RKO (cell line): ENCODE measurements at regions not wholly inside any gene's neighbourhood (a gene's known extent, or its start where the extent isn't known, plus 50 kb on each side); places are given as distances from the start of the nearest gene placed in this dataset.
"Not testable (repeated sequence)": the region's sequence is repeated elsewhere in the genome, so short reads cannot be mapped to it uniquely, and the experiment has no call there.

Experiments
- DNase-seq: peaks from one replicate; pipeline ENCODE4 v3.0.0-alpha.2; 2016; ENCODE audit warnings: low spot score

- DNase-seq, result no peak
These were observed 51.9 kb upstream of the TBL1XR1 start for GRCh38 chr3:177249203-177249602.

DNA sequence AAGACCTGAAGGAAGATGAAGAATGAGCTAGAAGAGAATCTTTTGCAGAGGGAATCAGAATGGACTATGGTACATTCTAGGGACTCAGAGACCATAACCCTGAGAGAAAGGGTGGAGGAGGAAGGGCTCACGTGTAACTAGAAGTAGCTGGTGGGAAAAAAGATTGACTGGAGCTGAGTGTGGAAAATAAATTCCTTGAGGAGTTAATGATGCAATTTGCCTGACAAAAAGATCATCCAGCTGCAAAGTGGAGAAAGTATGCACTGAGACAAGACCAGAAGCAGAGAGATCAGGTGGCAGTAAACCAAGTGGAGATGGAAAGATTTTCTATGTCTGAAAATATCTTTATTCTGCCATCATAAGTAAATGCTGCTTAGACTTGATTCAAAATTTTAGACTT lies 52.9 kb upstream of the TBL1XR1 start:
- no peak for DNase-seq

DNA sequence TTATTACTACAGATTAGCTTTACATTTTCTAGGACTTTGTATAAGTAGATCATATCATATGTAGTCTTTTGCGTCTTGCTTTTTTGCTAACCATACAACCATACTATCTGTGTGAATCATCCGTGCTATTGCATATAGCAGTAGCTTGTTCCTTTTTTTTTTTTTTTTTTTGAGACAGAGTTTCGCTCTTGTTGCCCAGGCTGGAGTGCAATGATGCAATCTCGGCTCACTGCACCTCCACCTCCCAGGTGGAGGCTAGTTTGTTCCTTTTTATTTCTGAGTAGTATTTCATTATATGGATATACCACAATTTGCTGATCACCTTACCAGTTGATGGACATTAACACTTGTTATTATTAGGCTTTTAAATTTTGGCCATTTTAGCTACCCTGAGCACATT lies 54.5 kb upstream of the TBL1XR1 start:
- no peak for DNase-seq

GRCh38 chr3:177257006-177257405 lies 59.7 kb upstream of the TBL1XR1 start:
- DNase-seq, result no peak

DNA sequence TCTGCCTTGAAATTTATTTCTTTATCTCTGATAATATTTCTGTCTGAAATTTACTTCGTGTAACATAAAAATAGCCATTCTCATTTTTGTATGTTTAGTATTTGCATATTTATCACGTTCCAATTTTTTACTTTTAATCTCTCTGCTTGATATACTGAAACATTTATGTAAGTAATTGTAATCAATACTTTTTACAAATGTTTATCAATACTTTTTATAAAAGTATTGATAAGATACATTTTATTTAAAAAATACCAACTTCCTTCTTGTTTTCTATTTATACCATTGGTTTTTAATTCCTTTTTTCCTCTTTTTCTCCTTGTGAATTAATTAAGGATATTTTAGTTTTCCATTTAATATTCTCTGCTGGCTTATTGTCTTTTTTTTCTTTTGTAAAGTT lies 60.3 kb upstream of the TBL1XR1 start:
- DNase-seq, result no peak

GRCh38 chr3:177262396-177262795 lies 65.1 kb upstream of the TBL1XR1 start:
- no peak for DNase-seq

- no peak for DNase-seq
These were observed 66.5 kb upstream of the TBL1XR1 start for GRCh38 chr3:177263615-177264368.

- DNase-seq, result not testable (repeated sequence)
These were observed 74.7 kb upstream of the TBL1XR1 start for GRCh38 chr3:177271811-177272501.

DNA sequence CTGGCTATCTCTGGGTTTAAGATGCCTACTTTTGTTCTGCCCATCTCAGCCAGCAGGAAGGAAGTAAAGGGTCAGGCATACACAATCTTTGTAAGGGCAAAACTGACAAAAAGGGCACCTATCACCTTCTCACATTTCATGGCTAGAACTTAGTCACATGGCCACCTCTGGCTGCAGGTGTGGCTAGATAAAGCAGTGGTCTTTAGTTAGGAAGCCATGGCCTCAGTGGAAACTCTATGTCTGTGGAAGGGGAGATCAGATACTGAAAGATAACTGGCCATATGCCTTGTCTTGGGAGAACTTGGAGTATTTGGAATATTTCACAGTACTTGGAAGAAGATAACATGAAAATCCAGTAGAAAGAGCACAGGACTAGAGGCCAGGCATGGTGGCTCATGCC lies 80.7 kb upstream of the TBL1XR1 start:
- no peak for DNase-seq

- DNase-seq, result no peak
These were observed 82.0 kb upstream of the TBL1XR1 start for GRCh38 chr3:177279118-177279815.

- no peak for DNase-seq
These were observed 84.2 kb upstream of the TBL1XR1 start for GRCh38 chr3:177281292-177282118.

- no peak for DNase-seq
These were observed 84.9 kb upstream of the TBL1XR1 start for GRCh38 chr3:177282119-177282655.

GRCh38 chr3:177283983-177284382 lies 86.7 kb upstream of the TBL1XR1 start:
- DNase-seq, result no peak

- DNase-seq, result no peak
These were observed 87.2 kb upstream of the TBL1XR1 start for GRCh38 chr3:177284383-177284881.

DNA sequence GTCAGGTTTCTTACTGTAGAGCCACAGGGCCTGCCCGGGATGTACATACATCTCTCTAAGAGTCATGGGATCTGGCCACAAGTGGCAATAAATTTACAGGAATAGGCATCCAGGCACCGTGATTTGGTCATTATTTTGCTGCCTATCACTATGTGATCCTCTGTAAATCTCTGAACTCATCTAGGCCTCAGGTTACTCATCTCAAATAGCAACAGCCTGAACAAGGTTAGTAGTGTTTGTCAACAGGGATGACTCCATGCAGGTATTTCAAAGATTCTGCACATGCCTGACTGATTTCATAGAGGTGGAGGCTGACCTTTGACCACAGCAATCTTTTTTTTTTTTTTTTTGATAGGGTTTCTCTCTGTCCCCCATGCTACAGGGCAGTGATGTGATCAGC lies 88.8 kb upstream of the TBL1XR1 start:
- peak; percentile 12 for DNase-seq

DNA sequence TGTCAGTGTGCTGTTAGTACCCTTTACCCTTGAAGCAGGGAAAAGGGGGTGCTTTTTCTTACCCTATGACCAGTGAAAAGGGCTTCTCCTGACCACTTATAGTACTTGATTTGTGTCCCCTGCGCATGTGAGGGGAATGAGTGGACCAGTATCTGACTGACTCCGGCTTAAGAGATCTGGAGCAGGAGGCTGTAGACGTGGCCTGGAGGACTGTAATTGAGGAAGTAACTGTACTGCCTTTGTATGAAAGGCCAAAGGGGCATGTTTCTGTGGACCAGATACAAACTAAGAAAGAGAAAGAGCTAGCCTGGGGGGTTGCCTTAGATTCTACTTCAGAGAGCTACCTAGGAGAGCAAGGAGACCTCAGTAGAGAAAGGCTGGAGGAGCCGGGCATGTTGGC lies 89.9 kb upstream of the TBL1XR1 start:
- no peak for DNase-seq

DNA sequence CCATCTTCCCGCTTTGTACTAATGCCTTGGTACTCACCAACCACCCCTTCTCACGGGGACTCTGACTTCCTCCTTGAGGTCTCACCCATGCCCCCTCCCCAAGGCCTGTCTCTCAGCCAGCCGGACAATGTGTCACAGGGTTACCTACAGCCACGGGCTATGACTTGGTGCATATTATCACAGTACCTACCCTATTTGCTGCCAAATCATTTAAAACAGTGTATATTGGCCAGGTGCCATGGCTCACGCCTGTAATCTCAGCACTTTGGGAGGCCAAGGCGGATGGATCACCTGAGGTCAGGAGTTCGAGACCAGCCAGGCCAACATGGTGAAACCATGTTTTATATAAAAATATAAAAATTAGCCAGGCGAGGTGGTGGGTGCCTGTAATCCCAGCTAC lies 93.4 kb upstream of the TBL1XR1 start:
- DNase-seq, result no peak

- no peak for DNase-seq
These were observed 96.9 kb upstream of the TBL1XR1 start for GRCh38 chr3:177294221-177294620.

- no peak for DNase-seq
These were observed 97.8 kb upstream of the TBL1XR1 start for GRCh38 chr3:177295116-177295515.

DNA sequence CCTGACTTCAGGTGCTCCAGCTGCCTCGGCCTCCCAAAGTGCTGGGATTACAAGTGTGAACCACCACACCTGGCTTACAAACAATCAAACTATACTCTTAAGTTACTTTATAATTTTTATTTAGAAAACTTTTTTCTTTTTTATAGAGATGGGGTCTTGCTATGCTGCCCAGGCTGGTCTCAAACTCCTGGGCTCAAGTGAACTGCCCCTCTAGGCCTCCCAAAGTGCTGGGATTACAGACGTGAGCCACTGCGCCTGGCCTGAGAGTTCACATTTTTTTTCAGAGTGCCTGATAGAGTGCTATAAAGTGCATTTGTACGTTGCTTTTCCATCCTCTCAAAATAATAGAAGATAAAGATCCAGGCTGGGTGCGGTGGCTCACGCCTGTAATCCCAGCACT lies 102.0 kb upstream of the TBL1XR1 start:
- DNase-seq, result no peak

- peak; percentile 40 for DNase-seq
These were observed 103.0 kb upstream of the TBL1XR1 start for GRCh38 chr3:177300039-177300833.
